ENCODE measurements at regions not wholly inside any gene's neighbourhood (a gene's known extent, or its start where the extent isn't known, plus 50 kb on each side); places are given as distances from the start of the nearest gene placed in this dataset.

- TF ChIP-seq, protein P1, sequence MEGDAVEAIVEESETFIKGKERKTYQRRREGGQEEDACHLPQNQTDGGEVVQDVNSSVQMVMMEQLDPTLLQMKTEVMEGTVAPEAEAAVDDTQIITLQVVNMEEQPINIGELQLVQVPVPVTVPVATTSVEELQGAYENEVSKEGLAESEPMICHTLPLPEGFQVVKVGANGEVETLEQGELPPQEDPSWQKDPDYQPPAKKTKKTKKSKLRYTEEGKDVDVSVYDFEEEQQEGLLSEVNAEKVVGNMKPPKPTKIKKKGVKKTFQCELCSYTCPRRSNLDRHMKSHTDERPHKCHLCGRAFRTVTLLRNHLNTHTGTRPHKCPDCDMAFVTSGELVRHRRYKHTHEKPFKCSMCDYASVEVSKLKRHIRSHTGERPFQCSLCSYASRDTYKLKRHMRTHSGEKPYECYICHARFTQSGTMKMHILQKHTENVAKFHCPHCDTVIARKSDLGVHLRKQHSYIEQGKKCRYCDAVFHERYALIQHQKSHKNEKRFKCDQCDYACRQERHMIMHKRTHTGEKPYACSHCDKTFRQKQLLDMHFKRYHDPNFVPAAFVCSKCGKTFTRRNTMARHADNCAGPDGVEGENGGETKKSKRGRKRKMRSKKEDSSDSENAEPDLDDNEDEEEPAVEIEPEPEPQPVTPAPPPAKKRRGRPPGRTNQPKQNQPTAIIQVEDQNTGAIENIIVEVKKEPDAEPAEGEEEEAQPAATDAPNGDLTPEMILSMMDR (IDR thresholded peaks at IDR 0.05; ENCODE audit: unreplicated experiment): no peak
- no TSS peak for BruUV-seq (replicated peaks)
- DNase-seq: no peak
- Mint-ChIP-seq H3K36me3 (ENCODE audit: insufficient read depth, unreplicated experiment) (no peaks in the 10 kb centered on the region), H3K9me3 (ENCODE audit: low read depth, unreplicated experiment) (no peaks in the 10 kb centered on the region), H3K27me3 (ENCODE audit: unreplicated experiment) (no peaks in the 10 kb centered on the region), H3K4me1 (ENCODE audit: low read depth, unreplicated experiment) (peaks cover 13% of the 10 kb centered on the region), H3K27ac (ENCODE audit: unreplicated experiment) (peak overlapping the region; percentile 17), H3K4me3 (ENCODE audit: low read depth, unreplicated experiment) (no peak overlapping the region)
- intact Hi-C loops (cut with micrococcal nuclease; ENCODE audit: unreplicated experiment): no loop called here
- CTCF ChIA-PET: no interaction called here
These were observed 100.5 kb downstream of the ADRA2A start for GRCh38 chr10:111177379-111177778.

- no peak for DNase-seq
- Mint-ChIP-seq H3K4me1 (ENCODE audit: low read depth, unreplicated experiment) (peaks cover 13% of the 10 kb centered on the region), H3K4me3 (ENCODE audit: low read depth, unreplicated experiment) (no peak overlapping the region), H3K27me3 (ENCODE audit: unreplicated experiment) (no peaks in the 10 kb centered on the region), H3K36me3 (ENCODE audit: insufficient read depth, unreplicated experiment) (no peaks in the 10 kb centered on the region), H3K27ac (ENCODE audit: unreplicated experiment) (no peak overlapping the region), H3K9me3 (ENCODE audit: low read depth, unreplicated experiment) (no peaks in the 10 kb centered on the region)
- no TSS peak for BruUV-seq (replicated peaks)
- TF ChIP-seq, protein P1 (IDR thresholded peaks at IDR 0.05; ENCODE audit: unreplicated experiment): no peak
- CTCF ChIA-PET: interaction anchor here (0.5 kb wide), 1 partner anchor 13 kb away, joined by 5 read pairs; no protein-coding TSS in a partner anchor
- intact Hi-C loops (cut with micrococcal nuclease; ENCODE audit: unreplicated experiment): no loop called here
These were observed 102.7 kb downstream of the ADRA2A start for GRCh38 chr10:111179514-111179913.

DNA sequence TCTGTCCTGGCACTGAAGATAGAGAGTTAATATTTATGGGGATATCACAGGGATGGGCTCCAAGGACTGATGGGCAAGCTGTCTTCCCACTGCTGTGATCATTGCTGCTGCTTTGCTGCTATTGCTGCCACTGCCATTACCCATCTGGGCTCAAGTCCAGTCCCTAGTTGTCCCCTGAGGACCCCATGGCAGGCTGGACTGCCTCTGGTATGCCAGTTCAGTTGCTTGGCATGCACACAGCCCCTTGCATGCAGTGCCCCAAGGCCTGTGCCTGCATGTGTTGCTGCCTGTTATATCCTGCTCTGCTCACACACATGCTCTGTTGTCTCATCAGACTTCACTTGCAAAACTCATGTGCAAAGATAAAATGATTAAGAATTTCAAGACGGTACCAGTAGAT is 109.5 kb downstream of the ADRA2A start:
- Mint-ChIP-seq H3K4me1 (ENCODE audit: low read depth, unreplicated experiment) (no peaks in the 10 kb centered on the region), H3K4me3 (ENCODE audit: low read depth, unreplicated experiment) (no peak overlapping the region), H3K27me3 (ENCODE audit: unreplicated experiment) (no peaks in the 10 kb centered on the region), H3K27ac (ENCODE audit: unreplicated experiment) (no peak overlapping the region), H3K9me3 (ENCODE audit: low read depth, unreplicated experiment) (no peaks in the 10 kb centered on the region), H3K36me3 (ENCODE audit: insufficient read depth, unreplicated experiment) (no peaks in the 10 kb centered on the region)
- TF ChIP-seq, protein P1 (IDR thresholded peaks at IDR 0.05; ENCODE audit: unreplicated experiment): no peak
- intact Hi-C loops (cut with micrococcal nuclease; ENCODE audit: unreplicated experiment): no loop called here
- CTCF ChIA-PET: no interaction called here
- no TSS peak for BruUV-seq (replicated peaks)
- no peak for DNase-seq

DNA sequence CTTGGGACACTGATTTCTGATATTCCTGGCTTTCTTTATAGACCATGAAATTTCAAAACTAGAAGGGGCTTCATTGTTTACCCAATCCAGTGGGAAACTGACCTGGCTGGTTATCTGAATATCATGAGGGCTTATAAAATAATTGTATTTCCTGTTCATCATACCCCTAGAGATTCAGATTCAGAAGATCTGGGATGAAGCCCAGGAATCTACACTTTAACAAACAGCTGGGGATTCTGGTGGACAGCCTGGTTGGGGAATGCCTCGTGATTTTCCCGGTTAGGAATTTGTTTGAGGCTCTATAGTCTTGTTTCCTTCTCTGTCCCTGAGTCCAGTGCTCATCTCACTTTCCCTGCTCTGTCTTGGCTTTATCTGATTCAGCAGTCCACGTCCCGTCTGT is 110.3 kb downstream of the ADRA2A start:
- TF ChIP-seq, protein P1 (IDR thresholded peaks at IDR 0.05; ENCODE audit: unreplicated experiment): no peak
- intact Hi-C loops (cut with micrococcal nuclease; ENCODE audit: unreplicated experiment): no loop called here
- BruUV-seq (replicated peaks): no TSS peak
- Mint-ChIP-seq H3K4me1 (ENCODE audit: low read depth, unreplicated experiment) (no peaks in the 10 kb centered on the region), H3K27ac (ENCODE audit: unreplicated experiment) (no peak overlapping the region), H3K9me3 (ENCODE audit: low read depth, unreplicated experiment) (no peaks in the 10 kb centered on the region), H3K27me3 (ENCODE audit: unreplicated experiment) (no peaks in the 10 kb centered on the region), H3K4me3 (ENCODE audit: low read depth, unreplicated experiment) (no peak overlapping the region), H3K36me3 (ENCODE audit: insufficient read depth, unreplicated experiment) (no peaks in the 10 kb centered on the region)
- CTCF ChIA-PET: no interaction called here
- no peak for DNase-seq
